Fibroblast of gingiva (primary cell): ENCODE measurements at regions not wholly inside any gene's neighbourhood (a gene's known extent, or its start where the extent isn't known, plus 50 kb on each side); places are given as distances from the start of the nearest gene placed in this dataset.

Experiments
- DNase-seq: peaks from one replicate; pipeline ENCODE4 v3.0.0-alpha.2; 2011; ENCODE audit warnings: low read depth

- DNase-seq = no peak
Observed at GRCh38 chr1:98059620-98060019, 138.8 kb upstream of the DPYD start.

- no peak for DNase-seq
Observed at GRCh38 chr1:98058676-98059075, 137.8 kb upstream of the DPYD start.

DNA sequence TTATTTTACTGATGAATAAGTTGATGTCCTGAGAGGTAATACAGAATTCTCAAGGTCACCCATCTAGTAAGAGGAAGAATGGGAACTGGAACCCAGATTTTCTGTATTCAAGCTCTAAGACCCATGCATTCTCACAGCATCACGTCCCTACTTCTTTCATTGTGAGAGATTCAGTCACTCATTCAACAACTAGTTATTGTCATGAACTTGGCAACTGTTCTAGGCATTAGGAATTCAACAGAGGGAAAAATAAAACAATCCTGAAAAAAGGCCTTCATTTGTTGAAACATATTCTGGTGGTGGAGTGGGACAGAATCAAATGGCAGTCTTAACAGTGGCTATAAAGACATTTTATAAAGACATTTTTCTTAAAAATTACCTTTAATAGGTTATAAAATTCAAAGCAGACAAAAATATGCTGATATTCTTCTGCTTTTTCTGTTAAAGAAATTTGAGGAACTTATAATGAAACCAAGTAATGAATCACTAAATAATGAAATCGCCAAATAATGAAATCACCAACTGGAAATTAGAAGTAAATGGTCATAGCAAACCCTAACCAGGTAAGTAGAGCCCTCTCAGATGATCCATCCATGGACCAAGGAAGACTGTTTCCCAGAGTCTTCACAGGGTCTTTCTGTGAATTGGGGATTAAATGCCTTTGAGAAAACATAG lies 136.5 kb upstream of the DPYD start:
- DNase-seq = no peak

- DNase-seq = no peak
Observed at GRCh38 chr1:98056781-98057180, 135.9 kb upstream of the DPYD start.

DNA sequence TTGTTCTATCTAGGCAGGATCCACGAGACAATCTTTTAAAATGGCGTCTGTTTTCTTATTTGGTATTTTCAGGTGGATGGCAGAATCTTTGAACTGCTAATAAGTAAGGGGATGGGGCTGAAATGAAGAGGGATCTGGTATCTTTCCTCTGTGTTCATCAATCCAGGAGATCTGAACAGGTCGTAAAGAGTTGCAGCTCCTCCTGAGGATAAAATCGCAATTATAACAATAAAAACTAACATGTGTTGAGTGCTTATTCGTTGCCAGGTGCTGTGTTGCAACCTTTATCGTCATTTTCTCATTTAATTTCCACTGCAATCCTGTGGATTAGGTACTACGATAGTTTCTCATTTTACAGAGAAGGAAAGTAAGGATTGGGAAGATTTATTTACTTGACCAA lies 134.6 kb upstream of the DPYD start:
- no peak for DNase-seq

DNA sequence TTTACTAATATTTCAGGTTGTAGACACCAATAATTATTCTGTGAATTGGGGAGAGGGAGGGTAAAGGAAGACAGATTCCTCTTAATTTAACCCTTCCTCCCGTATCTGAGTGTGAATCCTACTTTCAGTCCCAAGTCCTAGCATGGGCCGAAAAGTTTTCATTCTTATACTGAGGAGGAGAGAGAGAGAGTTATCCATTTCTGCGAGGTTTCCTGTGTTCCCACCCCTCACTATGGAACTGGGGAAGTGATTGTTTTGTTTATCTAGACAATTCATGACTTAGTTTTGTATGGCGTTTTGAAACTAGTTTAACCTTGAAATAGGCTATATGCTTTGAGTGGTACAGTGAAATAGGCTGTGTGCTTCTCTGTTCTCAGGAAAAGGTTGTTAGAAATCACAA lies 134.0 kb upstream of the DPYD start:
- no peak for DNase-seq

DNA sequence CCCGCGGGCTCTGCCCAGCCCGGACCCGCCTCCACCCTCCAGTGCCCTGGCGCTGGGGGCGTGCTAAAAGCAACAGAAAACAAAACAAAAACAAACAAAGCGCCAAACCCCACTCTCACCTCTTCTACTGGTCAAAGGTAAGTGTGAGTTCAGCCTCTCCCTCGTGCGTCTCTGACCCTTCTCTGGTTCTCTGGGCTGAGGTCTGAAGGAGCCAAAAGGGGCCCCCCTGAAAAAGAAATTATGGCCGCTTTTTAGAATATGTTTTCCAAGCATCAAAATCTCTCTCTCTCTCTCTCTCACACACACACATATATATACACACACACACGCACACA lies 133.5 kb upstream of the DPYD start:
- no peak for DNase-seq

DNA sequence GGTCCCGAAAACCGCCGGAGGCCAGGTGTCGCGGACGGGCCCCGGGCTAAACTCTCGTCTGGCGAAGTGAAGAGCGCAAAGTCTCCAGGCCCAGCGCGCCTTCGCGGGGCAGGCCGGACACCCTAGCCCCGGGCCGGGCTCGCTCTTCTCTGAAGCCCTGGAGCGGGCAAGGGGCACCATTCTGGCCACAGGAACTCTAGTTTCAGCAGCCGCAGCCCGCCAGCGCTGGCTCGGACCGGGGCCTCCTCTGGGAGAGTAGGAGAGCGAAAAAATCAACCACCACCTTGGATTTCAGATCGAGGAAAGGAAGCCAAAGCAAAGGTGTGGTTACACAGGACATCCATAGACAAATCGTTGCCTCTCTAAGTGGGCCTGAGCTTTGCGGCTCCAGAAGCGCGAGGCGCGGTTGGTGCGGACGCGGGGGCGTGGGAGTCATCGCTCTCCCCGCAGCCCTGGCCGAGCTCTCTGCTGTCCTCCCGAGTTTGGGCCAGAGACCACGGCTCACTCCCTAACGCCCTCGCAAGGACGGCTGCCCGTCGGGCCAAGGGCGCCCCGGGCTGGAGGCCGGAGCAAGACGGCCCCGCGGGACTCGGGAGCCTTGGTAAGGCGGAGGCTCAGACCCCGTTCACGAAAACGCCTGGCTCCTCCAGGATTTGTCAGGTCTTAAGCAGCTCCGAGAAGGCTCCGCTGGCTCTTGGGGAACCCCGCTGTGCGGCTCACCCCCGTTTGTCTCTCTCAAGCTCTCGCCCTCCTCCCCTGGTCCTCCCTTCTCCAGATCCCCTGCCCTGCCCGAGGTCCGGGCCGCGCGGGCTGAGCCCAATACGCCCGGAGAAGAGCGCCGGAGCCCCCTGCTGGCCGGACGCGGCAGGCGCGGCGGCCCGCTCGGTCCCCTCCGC lies 132.9 kb upstream of the DPYD start:
- DNase-seq = peak; percentile 61

- DNase-seq = peak; percentile 61
Observed at GRCh38 chr1:98051065-98051675, 130.3 kb upstream of the DPYD start.

DNA sequence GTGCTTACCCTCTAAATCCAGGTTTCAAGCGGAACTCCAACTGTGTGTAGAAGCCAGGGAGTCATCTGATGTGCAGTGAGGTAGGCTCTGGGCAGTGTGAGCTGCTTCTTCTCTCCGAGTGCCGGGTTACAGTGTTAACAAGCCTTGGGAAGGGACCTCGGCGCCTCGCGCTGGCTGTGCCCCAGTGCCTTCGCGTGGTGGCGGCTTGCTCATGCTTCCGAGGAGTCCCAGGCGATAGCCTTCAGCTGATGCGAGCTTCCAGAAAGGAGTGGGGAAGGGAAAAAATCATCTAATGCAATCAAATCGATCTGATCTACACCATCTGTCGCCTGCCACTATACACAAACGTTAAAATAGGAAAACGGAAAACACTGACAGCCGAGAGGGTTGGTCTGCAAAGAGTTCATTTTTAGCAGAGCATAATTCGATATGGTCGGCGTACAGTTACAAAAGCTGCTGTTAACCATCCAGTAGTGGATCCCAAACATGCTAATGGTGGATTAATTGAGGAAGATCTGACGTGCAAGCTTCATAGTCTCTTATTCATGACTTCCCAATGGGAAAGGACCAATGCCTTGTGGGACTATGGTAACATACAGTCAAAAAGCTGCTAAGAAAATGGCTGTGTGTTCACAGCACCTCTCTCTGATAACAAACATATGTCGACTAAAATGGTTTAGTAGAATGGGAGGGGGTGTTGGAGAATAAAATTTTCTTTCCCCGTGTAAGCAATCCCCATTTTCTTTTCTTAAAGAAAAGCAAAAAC lies 128.7 kb upstream of the DPYD start:
- no peak for DNase-seq

- no peak for DNase-seq
Observed at GRCh38 chr1:98048751-98049325, 128.0 kb upstream of the DPYD start.

GRCh38 chr1:98048244-98048643 lies 127.4 kb upstream of the DPYD start:
- DNase-seq = peak; percentile 80

- DNase-seq = no peak
Observed at GRCh38 chr1:98047171-98047570, 126.3 kb upstream of the DPYD start.

GRCh38 chr1:98045767-98046641 lies 125.2 kb upstream of the DPYD start:
- peak; percentile 42 for DNase-seq

GRCh38 chr1:98045211-98045766 lies 124.5 kb upstream of the DPYD start:
- peak; percentile 12 for DNase-seq

DNA sequence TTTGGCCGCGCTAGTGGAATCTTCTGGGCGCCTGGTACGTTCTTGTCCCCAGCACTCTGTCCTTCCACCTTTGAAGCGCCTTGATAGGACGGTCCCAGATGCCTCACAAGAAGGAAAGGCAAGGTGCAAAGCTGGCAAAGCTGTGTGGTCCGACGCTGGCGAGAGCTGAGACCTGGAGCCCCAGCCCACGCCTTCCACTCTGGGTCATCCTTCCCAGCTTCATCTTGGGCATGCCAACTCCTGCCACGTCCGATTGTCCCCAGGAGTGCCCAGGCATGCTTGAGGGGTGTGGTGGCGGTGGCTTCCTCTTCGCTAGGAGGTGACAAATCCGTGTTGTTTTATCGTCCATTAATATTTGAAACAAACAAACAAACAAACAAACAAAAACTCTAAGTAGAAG lies 123.9 kb upstream of the DPYD start:
- DNase-seq = no peak

DNA sequence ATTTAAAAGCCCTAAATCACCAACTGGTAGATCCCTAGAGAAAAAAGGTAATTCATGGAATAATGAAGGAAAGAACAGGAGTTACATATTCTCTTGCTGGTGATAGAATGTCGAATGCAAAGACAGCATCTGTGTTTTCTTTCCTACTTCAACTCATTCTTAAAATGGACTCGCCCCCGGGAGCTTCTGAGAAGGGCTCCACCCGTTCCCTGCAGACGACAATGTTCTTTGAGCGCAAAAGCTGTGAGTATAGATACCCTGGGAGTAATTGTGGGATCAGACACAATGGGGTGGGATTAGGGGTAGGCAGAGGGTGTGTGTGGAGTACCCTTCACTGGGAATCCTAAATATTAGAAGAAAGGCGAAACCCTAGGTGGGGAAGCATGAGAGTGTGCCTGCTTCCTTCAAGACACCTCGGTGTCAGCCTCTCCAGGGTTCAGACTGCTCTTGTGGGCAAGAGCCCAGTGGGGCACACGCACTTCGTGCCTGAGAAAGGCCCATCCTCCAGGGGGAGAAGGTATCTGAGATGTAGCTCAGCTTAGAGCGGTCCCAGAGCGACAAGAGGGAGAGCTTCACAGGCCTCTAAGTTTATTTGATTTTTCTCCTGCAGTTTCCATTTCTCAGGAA lies 123.3 kb upstream of the DPYD start:
- DNase-seq = no peak

DNA sequence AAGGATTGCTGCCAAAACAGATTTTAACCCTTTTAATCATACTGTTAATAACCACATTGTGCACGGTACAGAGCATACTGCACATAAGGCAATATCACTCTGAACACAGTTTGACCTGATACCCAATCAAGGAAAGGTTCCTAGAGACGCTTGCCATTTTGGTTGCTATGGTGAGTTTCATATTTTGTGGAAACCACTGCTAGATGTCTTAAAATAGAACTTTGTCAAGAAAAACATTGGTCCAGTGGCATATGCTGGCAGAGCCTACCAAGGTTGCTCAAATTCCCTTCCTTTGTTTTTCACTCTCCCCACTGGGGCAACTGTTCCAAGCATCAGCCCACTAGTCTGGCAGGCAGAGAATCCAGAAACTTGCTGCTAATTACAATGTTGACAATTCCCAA lies 114.8 kb upstream of the DPYD start:
- DNase-seq = peak; percentile 49

DNA sequence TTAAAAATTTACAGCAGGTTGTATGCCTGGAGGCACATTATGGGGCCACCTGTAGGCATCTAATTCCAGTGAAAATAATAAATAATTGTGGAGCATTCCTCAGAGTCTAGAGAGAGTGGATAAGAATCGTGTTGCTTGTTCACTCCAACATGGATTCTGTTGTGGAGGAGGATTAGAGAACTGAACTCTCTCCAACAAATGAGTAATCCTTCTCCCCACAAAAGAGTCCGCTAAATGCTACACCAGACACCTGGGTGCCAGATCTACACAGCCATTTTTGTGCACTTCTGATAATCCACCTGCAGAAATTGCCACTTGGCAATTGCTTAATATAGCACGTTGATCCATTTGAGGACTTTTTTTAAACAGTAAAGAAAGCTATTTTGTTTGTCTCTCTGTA lies 113.7 kb upstream of the DPYD start:
- no peak for DNase-seq

GRCh38 chr1:98032958-98033357 lies 112.1 kb upstream of the DPYD start:
- DNase-seq = no peak
